HG03108 (cell line): ENCODE measurements at regions not wholly inside any gene's neighbourhood (a gene's known extent, or its start where the extent isn't known, plus 50 kb on each side); places are given as distances from the start of the nearest gene placed in this dataset.
"Not testable (repeated sequence)": the region's sequence is repeated elsewhere in the genome, so short reads cannot be mapped to it uniquely, and the experiment has no call there.

Experiments used
- ATAC-seq: cut with Tn5 transposase; IDR thresholded peaks from one replicate; pipeline ENCODE4 v1.9.1; 2021; ENCODE audit warnings: moderate library complexity; ENCODE audit not compliant: unreplicated experiment

DNA sequence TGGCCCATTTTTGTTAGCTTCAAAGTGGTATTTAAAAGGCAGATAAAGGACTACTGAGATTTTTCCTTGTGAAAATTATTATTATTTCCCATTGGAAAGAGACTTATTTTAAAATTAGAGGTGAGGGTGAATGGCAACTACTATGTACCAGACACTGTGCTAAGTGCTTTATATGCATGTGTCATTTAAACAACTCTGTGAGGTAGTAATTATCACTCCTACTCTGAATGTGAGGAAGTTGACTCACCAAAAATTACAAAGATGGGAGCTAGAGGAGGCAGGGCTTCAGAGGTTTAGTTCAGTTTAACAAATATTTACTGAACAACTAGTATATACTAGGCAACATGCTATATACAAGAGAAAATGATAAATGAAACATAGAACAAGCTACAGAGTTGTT is 78.2 kb downstream of the MSL3 start:
- no peak for ATAC-seq

DNA sequence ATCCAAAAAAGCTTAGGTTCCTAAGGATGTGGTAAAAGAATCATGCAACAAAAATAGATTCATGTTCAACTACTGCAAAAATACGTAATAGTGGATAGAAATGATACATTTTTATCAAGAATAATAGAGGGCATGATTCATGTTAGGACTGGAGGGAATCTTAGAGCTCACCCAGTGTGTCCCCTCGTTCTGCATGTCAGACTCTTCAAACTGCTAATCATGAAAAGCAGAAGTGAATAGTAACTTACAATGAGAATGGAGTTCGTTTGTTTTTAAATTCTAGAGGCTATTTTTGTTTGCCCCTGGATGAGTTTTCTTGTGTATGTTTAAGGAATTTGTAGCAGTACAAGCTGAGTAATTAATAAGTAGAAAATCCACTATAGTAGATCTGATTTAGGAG is 79.4 kb downstream of the MSL3 start:
- ATAC-seq, result no peak

DNA sequence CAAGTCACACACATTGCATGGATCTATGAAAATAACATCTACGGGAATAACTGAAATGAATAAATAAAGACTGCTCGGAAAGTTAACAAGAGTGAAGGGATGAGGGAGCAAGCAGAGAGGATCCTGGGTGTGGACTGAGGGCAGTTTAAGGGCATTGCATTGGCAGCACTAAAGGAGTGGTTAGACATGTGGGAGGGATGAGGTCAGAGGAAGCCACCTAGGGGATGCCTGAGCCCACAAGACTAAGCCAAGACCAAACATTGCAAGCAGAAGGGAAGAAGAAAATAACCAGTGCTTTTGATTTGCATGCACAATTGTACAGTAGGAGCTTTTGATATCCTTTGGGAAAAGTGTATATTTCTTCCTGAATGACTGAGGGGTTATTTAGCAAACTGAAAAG is 106.1 kb downstream of the MSL3 start:
- no peak for ATAC-seq

DNA sequence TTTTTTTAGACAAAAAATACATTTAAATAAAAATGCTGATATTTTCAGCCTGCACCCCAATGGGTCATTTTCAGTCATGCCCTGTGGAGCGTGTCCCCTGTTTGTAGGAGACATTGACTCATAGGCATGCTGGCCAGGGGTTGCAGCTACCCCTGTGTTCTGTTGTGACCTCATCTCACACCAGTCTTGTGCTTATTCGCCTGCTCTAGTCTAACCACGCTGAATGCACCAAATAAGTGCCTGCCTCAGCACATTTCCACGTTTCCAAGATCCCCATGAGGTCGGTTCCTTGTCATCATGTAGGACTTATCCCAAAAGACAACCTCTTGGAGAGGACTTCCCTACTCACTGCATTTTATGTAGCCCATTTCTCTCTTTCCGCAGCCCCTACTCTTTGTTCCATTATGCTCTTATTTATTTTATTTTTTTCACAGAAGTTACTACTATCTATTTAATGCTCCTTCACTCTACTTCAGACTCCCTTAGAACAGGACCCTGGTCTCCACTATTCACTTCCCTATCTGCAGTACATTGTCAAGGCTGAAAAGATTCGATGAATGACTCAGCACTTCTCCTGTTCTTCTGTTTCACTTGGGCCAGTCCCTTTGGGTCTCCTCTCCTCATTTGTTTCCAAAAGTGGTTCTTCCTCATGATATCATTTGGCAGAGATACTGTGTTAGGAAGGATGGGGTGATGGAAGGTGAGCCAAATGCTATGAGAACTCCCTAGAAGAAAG is 109.7 kb downstream of the MSL3 start:
- no peak for ATAC-seq

DNA sequence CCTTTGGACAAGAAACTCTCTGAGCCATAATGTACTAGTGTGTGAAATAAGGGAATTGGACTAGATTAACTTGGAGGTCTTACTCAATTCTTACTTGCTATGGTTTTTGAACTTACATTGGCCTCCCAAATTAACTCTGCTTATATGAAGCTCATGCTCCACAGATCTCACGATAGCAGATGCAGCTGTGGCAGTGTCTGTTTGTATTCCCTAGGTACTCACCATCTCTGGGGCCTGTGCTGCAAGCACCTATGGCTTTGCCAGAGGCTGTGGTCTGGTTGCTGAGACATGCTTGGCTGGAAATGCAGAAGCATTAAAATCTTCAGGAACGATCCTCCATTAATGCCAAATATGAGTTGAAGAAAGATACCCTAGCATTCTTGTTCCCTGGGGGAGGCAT is 112.8 kb downstream of the MSL3 start:
- no peak for ATAC-seq

DNA sequence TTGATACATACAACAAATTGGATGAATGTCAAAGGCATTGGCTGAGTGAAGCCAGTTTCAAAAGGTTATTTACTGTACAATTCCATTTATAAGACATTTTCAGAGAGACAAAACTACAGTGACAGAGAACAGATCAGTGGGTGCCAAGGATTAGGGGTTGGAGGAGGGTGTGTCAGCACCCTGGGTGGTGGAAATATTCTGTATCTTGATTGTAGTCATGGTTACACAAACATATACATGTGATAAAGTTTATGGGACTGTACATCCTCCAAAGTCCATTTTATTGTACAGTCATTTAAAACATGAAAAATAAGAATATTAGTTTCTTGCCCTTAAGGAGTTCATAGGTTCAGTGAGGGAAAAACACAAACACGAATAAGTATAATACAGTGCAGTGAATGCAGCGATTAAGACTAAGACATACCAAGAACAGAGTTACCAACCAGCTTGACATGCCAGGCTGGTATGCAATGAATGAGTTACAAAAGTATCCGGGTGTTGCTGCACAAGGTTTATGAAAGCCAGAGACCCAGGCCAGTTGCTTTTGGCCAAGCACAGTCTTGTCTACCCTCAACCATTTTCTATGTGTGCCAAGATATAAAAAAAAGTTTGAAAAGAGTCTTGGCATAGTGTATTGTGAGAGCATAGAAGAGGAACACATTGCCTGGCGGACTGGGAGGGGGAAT is 123.6 kb downstream of the MSL3 start:
- ATAC-seq, result no peak

DNA sequence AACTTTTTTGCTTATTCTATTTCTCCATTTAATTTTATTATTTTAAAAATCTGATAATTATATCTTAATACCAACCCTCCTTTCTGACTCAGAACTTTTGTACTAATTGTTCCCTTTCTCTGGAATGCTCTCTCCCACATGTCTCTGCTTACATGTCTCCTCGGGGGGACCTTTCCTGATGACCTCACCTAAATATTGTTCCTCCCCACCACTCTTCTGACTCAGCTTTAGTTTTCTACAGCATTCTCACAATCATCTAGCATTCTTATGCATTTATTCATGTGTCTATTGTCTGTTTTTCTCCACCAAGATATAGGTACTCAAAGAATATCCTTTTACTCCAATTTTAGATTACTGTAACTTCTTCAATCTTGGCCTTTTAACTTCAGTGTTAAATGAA is 128.7 kb downstream of the MSL3 start:
- no peak for ATAC-seq

DNA sequence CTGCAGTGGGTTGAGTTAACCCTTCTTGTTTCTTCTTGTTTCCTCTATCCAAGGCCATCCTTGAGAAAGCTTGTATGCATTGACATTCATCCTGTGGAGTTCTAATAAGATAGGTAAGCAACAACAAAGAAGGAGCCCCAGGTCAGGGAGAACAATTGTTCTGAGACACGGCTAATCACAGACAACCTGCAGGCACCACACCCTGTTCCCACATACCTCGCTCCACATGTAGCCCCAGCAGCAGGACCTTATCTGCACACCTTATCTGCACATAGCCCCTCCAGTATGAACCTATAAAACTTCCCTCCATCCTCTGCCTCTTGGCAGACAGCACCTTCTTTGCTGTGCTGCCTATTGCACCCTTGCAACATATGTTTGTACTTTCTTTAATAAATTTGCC is 129.1 kb downstream of the MSL3 start:
- ATAC-seq, result no peak

DNA sequence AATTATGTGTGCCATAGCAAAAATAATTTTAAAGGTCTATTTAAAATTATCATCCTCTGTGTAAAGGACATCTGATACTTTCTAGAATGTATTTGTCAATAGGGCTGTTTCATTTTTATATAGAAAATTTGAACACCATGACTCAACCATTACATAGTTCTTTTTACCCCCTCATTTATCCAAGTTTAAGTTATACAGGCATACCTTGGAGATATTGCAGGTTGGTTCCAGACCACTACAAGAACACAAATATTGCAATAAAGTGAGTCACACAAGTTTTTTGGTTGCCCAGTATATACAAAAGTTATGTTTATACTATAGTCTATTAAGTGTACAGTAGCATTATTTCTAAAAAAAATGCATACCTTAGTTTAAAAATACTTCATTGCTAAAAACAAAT is 130.4 kb downstream of the MSL3 start:
- no peak for ATAC-seq

DNA sequence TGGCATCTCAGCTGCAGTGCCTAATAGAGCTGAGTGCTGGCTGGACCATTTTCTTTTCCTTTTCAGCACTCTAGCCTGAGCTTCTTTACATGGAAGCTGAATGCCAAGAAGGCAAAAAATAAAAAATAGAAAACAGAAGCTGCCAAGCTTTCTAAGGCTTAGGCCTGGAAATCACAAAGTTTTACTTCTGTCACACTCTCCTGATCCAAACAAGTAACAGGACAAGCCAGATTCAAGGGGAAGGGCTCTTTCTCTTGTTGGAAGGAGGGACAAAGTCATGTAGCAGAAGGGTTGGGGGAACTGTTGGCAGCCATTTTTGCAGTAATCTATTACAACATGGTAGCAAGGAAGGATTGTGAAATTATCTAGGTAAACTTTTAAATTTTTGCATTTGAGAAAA is 131.8 kb downstream of the MSL3 start:
- ATAC-seq, result no peak

DNA sequence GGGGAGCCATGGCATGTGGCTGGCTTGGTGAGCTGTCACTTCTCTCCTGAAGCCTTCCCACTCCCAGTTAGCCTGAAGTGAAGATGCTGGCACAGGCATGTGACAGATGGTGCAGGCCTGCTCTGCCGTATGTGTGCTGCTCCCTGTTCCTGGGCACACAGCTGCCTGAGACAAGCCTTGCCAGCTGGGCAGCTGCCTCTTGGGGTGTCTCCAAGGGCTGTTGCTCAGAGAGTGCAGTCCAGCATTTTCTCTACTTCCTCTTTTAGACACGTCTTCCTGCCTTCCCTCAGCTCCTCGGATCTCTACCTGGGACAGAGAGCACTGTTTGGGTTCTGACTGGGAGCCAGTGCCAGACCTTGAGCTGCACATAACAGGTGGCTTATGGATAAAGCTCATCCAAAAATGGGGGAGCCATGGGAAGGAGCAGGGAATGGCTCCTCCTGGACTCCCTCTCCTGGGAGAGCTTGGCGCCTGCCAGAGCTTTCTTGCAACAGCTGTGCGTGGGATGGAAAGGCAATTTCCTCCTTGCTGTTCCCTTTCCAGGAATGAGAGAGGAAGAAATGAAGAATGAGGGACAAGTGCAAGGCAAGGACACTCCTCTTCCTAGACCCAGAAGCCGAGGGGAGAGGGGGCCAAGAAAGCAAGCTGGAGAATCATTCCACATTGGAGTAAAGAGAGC is 132.9 kb downstream of the MSL3 start:
- ATAC-seq, result no peak

DNA sequence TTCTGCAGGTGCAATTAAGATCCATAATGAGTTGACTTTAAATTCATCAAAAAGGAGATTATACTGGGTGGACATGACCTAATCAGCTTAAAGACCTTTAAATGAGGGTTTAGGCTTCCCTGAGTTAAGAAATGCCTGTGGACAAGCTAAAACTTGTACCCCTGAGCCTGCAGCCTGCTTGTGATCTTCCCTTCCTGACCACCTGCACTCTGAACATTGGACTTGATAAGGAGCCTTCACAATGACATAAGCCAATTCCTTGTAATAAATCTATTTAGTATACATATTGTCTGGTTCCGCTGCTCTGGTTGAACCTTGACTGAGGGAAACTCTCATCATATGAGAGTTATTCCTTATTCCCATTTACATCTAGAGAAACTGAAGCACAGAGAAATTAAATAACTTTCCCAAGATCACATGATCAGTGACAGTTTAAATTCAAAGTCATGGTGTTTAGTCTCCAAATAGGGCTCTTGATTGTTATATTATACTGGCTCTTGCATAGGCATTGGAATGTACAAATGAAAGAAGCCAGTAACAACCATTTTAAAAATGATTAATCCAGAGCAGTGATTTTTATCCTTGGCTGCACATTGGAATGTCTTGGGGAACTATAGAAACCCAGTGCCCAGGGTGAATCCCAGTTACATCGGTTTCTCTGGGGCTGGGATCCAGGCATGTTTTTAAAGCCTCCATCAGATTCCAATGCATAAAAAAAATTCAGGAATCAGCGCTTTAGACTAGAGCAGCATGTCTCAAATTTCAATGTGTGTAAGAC is 136.1 kb downstream of the MSL3 start:
- ATAC-seq, result no peak

DNA sequence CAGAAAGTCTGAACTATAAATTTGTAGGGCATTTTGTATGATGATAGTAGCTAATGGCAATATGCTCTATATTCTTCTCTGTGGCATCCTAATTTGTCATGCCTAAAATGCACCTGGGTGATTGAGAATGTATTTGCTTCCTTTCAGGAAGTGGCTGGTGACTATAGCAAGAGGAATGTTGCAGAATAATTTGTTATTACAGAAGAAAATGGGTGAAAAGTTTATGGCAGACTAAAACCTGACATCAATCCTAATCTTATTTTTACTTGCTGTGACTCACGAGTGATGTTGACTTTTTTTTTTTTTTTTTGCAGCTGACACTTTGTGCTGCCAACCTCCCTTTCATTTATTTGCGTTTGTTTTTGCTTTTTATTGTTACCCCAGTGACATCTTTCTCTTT is 141.1 kb downstream of the MSL3 start:
- no peak for ATAC-seq

DNA sequence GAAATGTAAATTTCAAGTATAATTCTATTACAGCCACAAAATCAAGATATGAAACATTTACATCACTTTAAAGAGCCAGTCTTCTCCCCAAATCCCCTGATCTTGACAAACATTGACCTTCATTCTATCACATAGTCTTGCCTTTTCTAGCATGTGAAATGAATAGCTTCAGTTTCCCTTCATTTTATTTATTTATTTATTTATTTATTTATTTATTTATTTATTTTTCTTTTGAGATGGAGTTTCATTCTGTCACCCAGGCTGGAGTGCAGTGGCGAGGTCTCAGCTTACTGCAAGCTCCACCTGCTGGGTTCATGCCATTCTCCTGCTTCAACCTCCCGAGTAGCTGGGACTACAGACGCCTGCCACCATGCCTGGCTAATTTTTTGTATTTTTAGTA is 147.9 kb downstream of the MSL3 start:
- not testable (repeated sequence) for ATAC-seq

DNA sequence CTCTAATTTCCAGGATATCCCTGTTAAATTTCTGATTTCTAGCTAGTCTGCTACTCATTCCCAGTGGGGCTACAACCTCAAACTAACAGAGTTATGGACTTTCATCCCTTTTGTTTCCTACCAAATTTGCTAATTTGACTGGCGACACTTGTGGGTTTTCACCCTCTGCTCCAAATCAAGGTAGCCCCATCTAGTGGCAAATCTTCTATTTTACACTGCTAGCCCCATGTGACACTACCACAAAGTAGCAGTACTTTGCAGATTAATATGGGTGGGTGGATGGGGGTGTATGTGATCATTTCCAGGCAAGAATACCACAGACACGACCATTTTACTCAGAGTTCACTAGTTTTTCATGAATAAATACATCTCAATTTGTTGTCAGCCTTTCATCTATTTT is 150.3 kb downstream of the MSL3 start:
- peak; percentile 82 for ATAC-seq

DNA sequence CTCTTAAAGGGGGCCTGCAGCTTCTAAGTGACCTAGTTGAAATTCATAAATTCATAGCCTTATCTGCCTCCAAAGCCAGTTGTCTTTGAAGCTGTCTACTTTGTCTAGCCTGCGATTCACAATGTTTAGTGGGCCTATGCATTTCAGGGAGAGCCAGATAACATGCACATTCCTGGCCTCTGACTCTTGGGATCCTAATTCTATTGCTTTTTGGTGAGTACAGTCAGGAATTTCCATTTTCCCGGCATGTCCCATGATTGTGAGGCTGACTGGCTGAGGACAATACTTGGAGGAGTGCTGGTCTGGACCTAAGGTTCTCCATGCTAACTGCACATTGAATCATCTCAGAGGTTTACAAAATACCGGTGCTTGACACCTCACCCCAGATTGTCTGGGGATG is 155.0 kb downstream of the MSL3 start:
- ATAC-seq, result no peak

DNA sequence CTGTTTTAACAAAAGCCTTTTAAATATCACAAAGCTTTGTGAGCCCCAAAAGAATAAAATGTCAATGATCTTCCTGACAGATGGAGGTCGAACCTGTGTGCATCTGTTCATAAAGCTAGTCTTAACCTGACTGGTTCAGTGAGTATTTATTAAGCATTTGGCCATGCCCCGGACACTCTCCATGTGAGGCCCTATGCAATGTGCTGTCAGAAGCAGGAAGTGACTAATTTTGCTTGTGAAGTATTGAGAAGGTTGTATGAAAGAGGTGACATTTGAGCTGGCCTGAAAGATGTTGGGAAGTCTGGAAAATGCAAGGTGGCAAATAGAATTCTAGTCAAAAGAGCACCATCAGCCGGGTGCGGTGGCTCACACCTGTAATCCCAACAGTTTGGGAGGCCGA is 171.4 kb downstream of the MSL3 start:
- no peak for ATAC-seq

DNA sequence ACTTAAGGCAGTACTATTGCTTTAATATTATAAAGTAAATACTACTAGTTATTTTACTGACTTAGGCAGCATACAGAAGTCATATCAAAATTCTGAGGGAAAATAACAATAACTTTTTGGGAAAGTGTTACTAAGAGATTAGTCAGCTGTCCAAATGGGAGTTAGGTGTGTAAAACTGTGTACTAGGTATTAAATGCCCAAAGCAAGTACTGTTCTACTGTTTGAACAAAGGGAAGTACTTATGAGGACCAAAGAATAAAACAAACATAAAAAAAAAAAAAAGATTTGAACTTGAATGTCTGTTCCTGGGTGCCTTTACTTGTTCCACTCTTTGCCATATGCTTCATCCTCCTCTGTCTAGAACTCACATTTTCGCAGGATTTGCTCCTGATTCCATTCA is 174.4 kb downstream of the MSL3 start:
- no peak for ATAC-seq

DNA sequence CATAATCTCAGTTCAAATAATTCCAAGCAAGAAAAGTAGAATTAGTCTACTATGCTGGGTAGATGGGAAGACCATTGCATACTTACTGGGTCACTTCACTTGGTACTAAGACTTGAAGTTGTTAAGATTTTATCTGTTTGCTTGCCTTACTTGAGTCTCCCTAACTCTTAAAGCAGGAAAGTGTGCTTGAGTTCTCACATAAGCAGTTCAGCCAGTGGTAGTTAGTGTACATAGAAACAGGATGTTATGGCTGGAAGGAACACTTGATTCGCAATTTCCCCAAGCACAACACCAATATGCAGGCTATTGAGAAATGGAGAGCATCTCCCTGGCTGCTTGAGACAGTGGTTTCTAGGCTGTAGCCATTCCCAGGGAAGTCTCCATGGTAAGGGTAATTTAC is 176.1 kb downstream of the MSL3 start:
- no peak for ATAC-seq

DNA sequence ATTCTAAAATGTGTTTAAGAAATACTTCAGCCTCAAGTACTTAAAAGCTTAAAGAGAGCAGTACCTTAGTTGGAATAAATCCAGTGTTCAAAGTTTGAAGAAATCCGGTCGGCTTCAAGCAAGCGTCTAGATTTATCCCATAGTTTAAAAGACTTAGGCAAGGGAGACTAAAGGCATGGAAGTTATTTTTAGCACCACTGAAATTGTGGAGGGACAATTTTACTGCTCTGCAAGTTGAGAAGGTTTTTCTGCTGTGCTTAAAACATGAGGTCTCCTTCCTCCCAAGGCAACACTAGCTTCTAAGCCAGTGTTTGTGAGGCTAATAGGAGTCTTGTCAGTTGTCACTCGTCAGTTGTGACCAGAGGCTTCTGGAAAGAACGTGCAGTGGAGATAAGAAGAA is 183.5 kb downstream of the MSL3 start:
- ATAC-seq, result no peak

DNA sequence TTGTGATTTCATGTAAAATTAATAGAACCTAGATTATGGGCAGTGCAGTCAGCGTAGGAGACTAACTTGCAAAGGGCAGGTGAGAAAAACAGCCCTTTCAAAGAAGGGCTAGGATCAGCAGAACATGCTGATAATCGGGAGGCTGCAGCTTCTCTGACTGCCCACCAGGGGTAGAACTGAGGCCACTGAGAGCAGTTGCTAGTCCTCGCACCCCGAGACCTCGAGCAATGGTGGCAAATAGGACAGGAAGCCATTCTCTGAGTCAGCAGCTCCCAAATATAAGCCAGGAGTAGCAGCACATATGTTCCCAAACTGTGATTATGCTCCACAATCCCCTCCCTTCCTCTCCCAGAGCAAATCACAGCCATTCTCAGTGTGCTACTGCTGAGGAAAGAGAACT is 186.5 kb downstream of the MSL3 start:
- no peak for ATAC-seq

DNA sequence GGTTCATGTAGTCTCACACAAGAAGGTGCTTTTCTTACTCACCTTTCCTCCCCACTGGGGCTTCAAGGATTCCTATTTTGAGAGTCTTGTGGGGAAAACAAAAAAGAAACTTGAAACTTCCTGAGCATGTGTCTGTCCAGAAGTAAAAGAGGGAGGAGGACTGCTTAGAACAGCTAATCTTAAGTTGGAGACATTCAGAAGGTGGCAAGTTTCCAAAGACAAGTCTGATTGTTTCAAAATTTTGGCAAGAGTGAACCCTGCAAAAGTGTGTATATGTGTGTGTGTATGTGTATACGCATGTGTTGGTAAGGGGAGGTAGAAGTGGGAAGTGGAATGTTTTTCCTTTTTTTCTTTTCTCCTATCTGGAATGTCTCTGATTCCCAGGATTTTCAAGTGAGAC is 189.0 kb upstream of the FRMPD4 start:
- no peak for ATAC-seq
